C4-2B (cell line): ENCODE measurements at regions not wholly inside any gene's neighbourhood (a gene's known extent, or its start where the extent isn't known, plus 50 kb on each side); places are given as distances from the start of the nearest gene placed in this dataset.

Experiments
- H3K27ac ChIP-seq: fragments of 450-650 bp; 2 replicates; pipeline ENCODE4 v1.5.1; 2017
- CTCF ChIP-seq: fragments of 450-650 bp; conservative IDR thresholded peaks from 2 replicates; pipeline ENCODE4 v1.5.1; 2017; ENCODE audit warnings: mild to moderate bottlenecking
- ZFX ChIP-seq: fragments of 450-650 bp; IDR thresholded peaks from 2 replicates; pipeline ENCODE4 v1.6.1; 2017

GRCh38 chr2:194205568-194206227 lies 1451.3 kb upstream of the SLC39A10 start:
- no peak overlapping the region for H3K27ac ChIP-seq
- TF ChIP-seq CTCF = no peak
- no peak for TF ChIP-seq ZFX

DNA sequence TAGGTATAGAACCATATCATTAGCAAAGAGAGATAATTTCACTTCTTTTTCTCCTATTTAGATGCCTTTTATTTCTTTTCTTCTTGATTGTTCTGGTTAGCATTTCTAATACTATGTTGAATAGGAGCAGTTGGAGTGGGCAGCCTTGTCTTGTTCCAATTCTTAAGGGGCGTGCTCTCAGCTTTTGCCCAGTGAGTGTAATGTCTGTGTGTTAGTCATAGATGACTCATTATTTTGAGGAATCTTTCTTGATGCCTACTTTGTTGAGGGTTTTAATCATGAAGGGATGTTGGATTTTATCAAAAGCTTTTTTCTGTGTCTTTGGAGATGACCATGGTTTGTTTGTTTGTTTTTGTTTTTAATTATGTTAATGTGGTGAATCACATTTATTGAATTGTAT lies 1453.1 kb upstream of the SLC39A10 start:
- TF ChIP-seq ZFX (no peak), CTCF (no peak)
- no peak overlapping the region for H3K27ac ChIP-seq

DNA sequence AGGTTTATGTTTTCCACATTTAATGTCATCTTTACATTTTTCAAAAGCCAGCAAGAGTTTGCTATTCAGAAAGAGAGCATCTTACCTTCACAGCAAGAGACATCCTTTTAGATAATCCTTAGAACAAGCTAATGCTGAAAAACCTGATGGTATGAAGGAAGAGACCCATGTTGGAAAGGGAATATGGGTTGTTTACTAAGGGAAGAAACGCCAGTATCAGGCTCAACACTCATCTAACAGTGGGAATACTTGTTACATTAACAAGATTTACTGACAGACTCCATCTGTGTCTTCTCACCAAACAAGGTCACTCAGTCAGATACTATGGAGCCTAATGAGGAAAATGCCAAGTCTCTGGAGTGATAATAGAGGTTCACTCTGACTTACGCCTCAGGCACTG lies 1474.1 kb upstream of the SLC39A10 start:
- TF ChIP-seq ZFX = no peak
- TF ChIP-seq CTCF = no peak
- H3K27ac ChIP-seq = no peak overlapping the region

- TF ChIP-seq ZFX (no peak), CTCF (no peak)
- H3K27ac ChIP-seq = no peak overlapping the region
Observed at GRCh38 chr2:194176134-194176533, 1480.9 kb upstream of the SLC39A10 start.

DNA sequence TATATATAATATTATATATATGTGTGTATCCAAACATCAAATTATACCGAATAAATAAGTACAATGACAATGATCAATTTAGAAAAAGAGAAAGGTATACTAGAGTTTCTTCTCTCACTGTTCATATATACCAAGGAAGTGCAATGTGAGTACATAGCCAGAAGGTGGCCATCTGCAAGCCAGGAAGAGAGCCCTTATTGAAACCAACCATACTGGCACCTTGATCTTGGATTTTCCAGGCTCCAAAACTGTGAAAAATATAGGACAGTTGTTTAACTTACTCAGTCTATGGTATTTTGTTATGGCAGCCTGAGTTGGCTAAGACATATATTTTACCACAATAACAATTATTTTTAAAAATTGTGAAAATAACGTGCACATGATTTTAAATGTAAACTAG lies 1490.2 kb upstream of the SLC39A10 start:
- no peak overlapping the region for H3K27ac ChIP-seq
- TF ChIP-seq CTCF = peak; percentile 37
- no peak for TF ChIP-seq ZFX

- no peak overlapping the region for H3K27ac ChIP-seq
- no peak for TF ChIP-seq ZFX
- no peak for TF ChIP-seq CTCF
Observed at GRCh38 chr2:194155431-194155830, 1501.6 kb upstream of the SLC39A10 start.

DNA sequence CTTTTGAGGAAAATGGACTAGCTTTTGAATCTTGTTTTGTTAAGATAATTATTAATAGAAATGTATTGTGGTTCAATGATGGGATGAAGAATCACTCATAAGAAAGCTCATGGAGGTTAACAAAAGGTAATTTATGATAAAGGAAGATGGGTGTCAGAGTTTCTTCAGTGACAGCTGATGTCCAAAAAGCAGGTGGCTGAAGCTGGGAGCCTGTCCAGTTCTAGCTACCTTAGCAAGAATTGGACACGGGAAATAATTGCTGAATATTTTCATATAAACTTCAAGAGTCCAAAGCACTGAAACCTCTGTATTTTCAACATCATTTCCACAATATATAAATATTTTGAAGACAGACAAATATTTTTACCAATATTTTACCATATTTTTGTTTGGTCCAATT lies 1505.8 kb upstream of the SLC39A10 start:
- TF ChIP-seq ZFX = no peak
- TF ChIP-seq CTCF = no peak
- H3K27ac ChIP-seq = no peak overlapping the region
